ENCODE measurements at regions not wholly inside any gene's neighbourhood (a gene's known extent, or its start where the extent isn't known, plus 50 kb on each side); places are given as distances from the start of the nearest gene placed in this dataset.

GRCh38 chr9:109600142-109600541, 102.0 kb upstream of the PTPN3 start:
- Mint-ChIP-seq H3K27me3 (ENCODE audit: low read depth) (no peaks in the 10 kb centered on the region), H3K4me3 (no peak overlapping the region), H3K4me1 (ENCODE audit: low read depth) (no peaks in the 10 kb centered on the region), H3K36me3 (ENCODE audit: low read depth) (no peaks in the 10 kb centered on the region), H3K27ac (no peak overlapping the region), H3K9me3 (ENCODE audit: insufficient read depth) (no peaks in the 10 kb centered on the region)
- no peak for DNase-seq
- POLR2A ChIA-PET: no interaction called here
- CTCF ChIA-PET: no interaction called here
- ATAC-seq: no peak

DNA sequence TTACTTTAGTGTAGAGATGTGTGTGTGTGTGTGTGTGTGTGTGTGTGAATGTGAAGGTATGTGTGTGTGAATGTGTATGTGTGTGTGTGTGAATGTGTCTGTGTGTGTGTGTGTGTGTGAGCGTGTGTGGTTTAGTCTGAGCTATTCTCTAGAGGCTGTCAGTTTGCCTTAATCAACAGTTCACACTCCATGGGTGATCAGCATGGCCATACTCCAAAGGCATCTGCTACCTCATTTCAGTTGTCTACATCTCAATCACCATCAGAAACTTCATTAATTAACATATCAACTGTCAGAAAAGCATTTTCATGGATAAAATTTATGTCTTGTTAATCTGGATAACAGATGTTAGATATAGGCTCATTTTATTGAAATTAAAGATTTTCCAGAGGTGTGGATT, 103.1 kb upstream of the PTPN3 start:
- no peaks in the 10 kb centered on the region for H3K27me3 Mint-ChIP-seq (ENCODE audit: low read depth)
- H3K36me3 Mint-ChIP-seq (ENCODE audit: low read depth): no peaks in the 10 kb centered on the region
- H3K4me3 Mint-ChIP-seq: no peak overlapping the region
- no peak overlapping the region for H3K27ac Mint-ChIP-seq
- H3K4me1 Mint-ChIP-seq (ENCODE audit: low read depth): no peaks in the 10 kb centered on the region
- CTCF ChIA-PET: no interaction called here
- POLR2A ChIA-PET: interaction anchor here (0.6 kb wide), 1 partner anchor 133 kb away, joined by 3 read pairs; no protein-coding TSS in a partner anchor
- no peak for DNase-seq
- ATAC-seq: no peak
- H3K9me3 Mint-ChIP-seq (ENCODE audit: insufficient read depth): no peaks in the 10 kb centered on the region

- DNase-seq (no peak), ATAC-seq (no peak)
- no peak overlapping the region for H3K27ac Mint-ChIP-seq
- H3K4me3 Mint-ChIP-seq: no peak overlapping the region
- H3K9me3 Mint-ChIP-seq (ENCODE audit: insufficient read depth): no peaks in the 10 kb centered on the region
- CTCF ChIA-PET: interaction anchor here (1.1 kb wide), 1 partner anchor 14 kb away, joined by 3 read pairs; no protein-coding TSS in a partner anchor
- POLR2A ChIA-PET: no interaction called here
- no peaks in the 10 kb centered on the region for H3K4me1 Mint-ChIP-seq (ENCODE audit: low read depth)
- no peaks in the 10 kb centered on the region for H3K27me3 Mint-ChIP-seq (ENCODE audit: low read depth)
- H3K36me3 Mint-ChIP-seq (ENCODE audit: low read depth): no peaks in the 10 kb centered on the region
These were observed 104.9 kb upstream of the PTPN3 start for GRCh38 chr9:109602987-109603386.

DNA sequence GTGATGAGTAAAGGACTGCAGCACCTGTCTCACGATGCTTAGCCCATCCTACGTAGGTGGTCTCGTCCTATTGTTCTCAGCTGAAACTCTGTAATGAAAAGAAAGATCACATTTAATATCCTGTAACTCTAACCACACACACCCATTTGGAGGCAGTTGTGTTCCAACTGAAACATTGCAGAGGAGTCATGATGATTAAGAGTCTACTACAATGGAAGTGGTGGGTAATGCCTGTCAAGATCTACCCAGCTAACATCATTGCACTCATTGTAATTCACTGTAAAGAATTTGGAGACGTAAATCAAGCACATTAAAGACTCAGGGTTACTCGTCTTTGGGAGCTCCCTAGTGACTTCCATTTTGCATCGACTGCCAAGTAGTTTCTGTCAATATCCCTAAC, 106.0 kb upstream of the PTPN3 start:
- Mint-ChIP-seq H3K36me3 (ENCODE audit: low read depth) (no peaks in the 10 kb centered on the region), H3K4me1 (ENCODE audit: low read depth) (no peaks in the 10 kb centered on the region), H3K9me3 (ENCODE audit: insufficient read depth) (no peaks in the 10 kb centered on the region), H3K27ac (no peak overlapping the region), H3K27me3 (ENCODE audit: low read depth) (no peaks in the 10 kb centered on the region), H3K4me3 (no peak overlapping the region)
- CTCF ChIA-PET: no interaction called here
- ATAC-seq: no peak
- DNase-seq: no peak
- POLR2A ChIA-PET: no interaction called here

DNA sequence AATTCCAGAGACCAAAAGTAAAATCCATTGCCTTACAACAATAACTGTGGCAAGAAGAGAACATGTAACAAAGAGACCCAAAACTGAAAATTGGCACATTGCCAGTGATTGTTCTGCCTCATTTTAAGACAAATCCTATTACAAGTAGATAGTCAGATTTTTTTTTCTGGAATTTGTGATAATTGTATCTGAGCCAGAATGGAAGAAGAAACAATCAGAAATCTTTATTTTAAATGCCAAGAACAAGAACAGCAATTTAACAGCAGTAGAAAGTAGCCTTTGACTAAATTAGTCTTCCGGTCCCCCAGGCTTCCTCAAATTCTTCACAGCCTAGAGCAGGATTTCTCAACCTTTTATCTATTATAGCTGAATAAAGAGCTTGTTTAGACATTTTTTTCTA, 106.7 kb upstream of the PTPN3 start:
- no peaks in the 10 kb centered on the region for H3K27me3 Mint-ChIP-seq (ENCODE audit: low read depth)
- H3K4me1 Mint-ChIP-seq (ENCODE audit: low read depth): no peaks in the 10 kb centered on the region
- ChIA-PET CTCF (no interaction called here), POLR2A (no interaction called here)
- H3K4me3 Mint-ChIP-seq: no peak overlapping the region
- no peak overlapping the region for H3K27ac Mint-ChIP-seq
- no peaks in the 10 kb centered on the region for H3K9me3 Mint-ChIP-seq (ENCODE audit: insufficient read depth)
- DNase-seq (no peak), ATAC-seq (no peak)
- H3K36me3 Mint-ChIP-seq (ENCODE audit: low read depth): no peaks in the 10 kb centered on the region

DNA sequence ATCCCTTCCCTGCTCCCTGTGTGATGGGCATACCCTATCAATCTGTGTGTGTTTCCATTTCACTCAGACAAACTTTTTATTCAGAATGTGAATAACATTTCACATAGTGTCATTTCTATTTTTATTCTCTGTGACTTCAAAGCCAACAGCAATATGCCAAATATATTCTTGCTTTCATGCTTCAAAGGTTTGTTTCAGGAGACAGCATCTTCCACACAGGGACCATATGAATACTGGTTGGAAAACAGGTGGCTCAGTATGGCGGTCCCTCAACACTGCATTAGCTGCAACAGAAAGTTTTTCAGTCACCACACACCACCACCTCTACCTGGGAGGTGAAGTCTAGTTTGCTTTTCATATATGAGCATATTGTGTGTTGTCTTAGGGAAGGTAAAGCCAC, 111.0 kb upstream of the PTPN3 start:
- Mint-ChIP-seq H3K4me1 (ENCODE audit: low read depth) (no peaks in the 10 kb centered on the region), H3K9me3 (ENCODE audit: insufficient read depth) (no peaks in the 10 kb centered on the region), H3K4me3 (no peak overlapping the region), H3K36me3 (ENCODE audit: low read depth) (no peaks in the 10 kb centered on the region), H3K27ac (no peak overlapping the region), H3K27me3 (ENCODE audit: low read depth) (no peaks in the 10 kb centered on the region)
- no peak for DNase-seq
- CTCF ChIA-PET: no interaction called here
- POLR2A ChIA-PET: no interaction called here
- ATAC-seq: no peak

GRCh38 chr9:109616571-109617120, 118.5 kb upstream of the PTPN3 start:
- Mint-ChIP-seq H3K4me1 (ENCODE audit: low read depth) (no peaks in the 10 kb centered on the region), H3K4me3 (no peak overlapping the region)
- DNase-seq: no peak

GRCh38 chr9:109619310-109619709, 121.2 kb upstream of the PTPN3 start:
- H3K9me3 Mint-ChIP-seq (ENCODE audit: insufficient read depth): no peaks in the 10 kb centered on the region
- H3K27ac Mint-ChIP-seq: no peak overlapping the region
- DNase-seq (no peak), ATAC-seq (no peak)
- ChIA-PET CTCF (no interaction called here), POLR2A (no interaction called here)
- no peaks in the 10 kb centered on the region for H3K4me1 Mint-ChIP-seq (ENCODE audit: low read depth)
- H3K4me3 Mint-ChIP-seq: no peak overlapping the region
- H3K36me3 Mint-ChIP-seq (ENCODE audit: low read depth): no peaks in the 10 kb centered on the region
- no peaks in the 10 kb centered on the region for H3K27me3 Mint-ChIP-seq (ENCODE audit: low read depth)

More at GRCh38 chr9:109616571-109617120, 118.5 kb upstream of the PTPN3 start:
- ChIA-PET POLR2A (no interaction called here), CTCF (no interaction called here)
- no peaks in the 10 kb centered on the region for H3K27me3 Mint-ChIP-seq (ENCODE audit: low read depth)
- H3K36me3 Mint-ChIP-seq (ENCODE audit: low read depth): no peaks in the 10 kb centered on the region
- no peak overlapping the region for H3K27ac Mint-ChIP-seq
- ATAC-seq: no peak
- no peaks in the 10 kb centered on the region for H3K9me3 Mint-ChIP-seq (ENCODE audit: insufficient read depth)

- Mint-ChIP-seq H3K9me3 (ENCODE audit: insufficient read depth) (no peaks in the 10 kb centered on the region), H3K36me3 (ENCODE audit: low read depth) (no peaks in the 10 kb centered on the region), H3K4me3 (no peak overlapping the region), H3K4me1 (ENCODE audit: low read depth) (no peaks in the 10 kb centered on the region), H3K27me3 (ENCODE audit: low read depth) (peaks cover 3% of the 10 kb centered on the region), H3K27ac (no peak overlapping the region)
- CTCF ChIA-PET: no interaction called here
- DNase-seq (no peak), ATAC-seq (no peak)
- POLR2A ChIA-PET: no interaction called here
These were observed 126.0 kb upstream of the PTPN3 start for GRCh38 chr9:109624143-109624542.

DNA sequence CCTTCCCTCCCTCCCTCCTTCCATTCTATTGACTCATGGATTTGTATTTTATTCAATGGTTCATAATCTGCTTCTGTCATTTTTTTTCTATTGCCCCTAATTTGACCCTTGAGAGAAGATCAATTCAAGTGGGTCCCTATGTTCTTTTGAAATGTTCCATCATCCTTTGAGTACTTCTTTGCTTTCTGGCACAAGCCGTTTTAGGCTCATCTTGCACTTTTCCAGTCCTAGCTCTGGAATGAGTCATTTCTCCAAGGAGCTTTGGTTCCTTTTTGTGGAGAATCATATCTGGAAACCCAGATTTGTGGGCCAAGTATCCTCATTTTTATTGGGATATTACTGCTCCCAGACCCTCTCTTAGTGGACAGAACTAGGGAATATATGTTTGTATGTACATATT, 126.8 kb upstream of the PTPN3 start:
- ChIA-PET CTCF (no interaction called here), POLR2A (no interaction called here)
- ATAC-seq (no peak), DNase-seq (no peak)
- no peak overlapping the region for H3K4me3 Mint-ChIP-seq
- no peaks in the 10 kb centered on the region for H3K36me3 Mint-ChIP-seq (ENCODE audit: low read depth)
- no peak overlapping the region for H3K27ac Mint-ChIP-seq
- H3K9me3 Mint-ChIP-seq (ENCODE audit: insufficient read depth): no peaks in the 10 kb centered on the region
- H3K27me3 Mint-ChIP-seq (ENCODE audit: low read depth): peaks cover 3% of the 10 kb centered on the region
- H3K4me1 Mint-ChIP-seq (ENCODE audit: low read depth): no peaks in the 10 kb centered on the region

DNA sequence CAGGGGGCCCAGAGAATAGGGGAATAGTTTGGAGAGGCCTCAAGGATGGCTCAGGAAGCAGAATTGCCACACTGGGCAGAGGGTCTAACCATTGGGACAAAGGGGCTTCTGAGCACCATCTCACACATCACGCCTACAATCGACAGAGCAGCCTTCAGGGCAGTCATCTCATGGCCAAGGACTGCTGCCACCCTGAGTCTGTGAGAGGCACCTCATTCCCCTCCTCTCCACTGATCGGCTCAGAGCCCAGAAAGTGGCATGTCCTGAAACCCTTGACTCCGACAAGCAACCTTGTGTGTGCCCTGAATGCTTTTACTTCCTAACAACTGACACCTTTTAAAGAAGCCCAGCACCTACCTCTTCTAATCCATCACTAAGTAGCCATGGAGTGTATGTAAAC, 128.9 kb upstream of the PTPN3 start:
- H3K9me3 Mint-ChIP-seq (ENCODE audit: insufficient read depth): no peaks in the 10 kb centered on the region
- ATAC-seq (no peak), DNase-seq (no peak)
- ChIA-PET CTCF (no interaction called here), POLR2A (no interaction called here)
- H3K4me3 Mint-ChIP-seq: no peak overlapping the region
- H3K27me3 Mint-ChIP-seq (ENCODE audit: low read depth): peaks cover 3% of the 10 kb centered on the region
- H3K36me3 Mint-ChIP-seq (ENCODE audit: low read depth): no peaks in the 10 kb centered on the region
- no peak overlapping the region for H3K27ac Mint-ChIP-seq
- no peaks in the 10 kb centered on the region for H3K4me1 Mint-ChIP-seq (ENCODE audit: low read depth)

DNA sequence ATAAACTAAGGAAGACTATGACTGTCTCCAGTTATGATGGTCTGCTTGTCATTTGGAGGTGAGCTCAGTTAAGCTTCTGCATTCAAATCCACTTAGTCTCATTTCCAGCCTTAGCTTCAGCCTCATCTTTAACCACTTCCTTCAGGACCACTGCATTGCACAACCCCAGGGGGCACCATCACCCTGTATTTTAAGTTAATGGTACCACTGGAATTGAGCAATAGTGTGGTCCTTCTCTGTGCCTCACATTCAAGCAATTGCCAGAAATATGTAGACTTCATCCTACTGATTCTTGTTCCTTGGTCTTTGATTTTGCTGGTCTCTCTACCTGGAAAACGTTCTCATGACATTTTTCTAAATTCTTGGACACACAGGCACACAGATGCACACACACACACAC, 131.5 kb upstream of the PTPN3 start:
- CTCF ChIA-PET: no interaction called here
- ATAC-seq (no peak), DNase-seq (no peak)
- H3K4me1 Mint-ChIP-seq (ENCODE audit: low read depth): no peaks in the 10 kb centered on the region
- POLR2A ChIA-PET: no interaction called here
- no peaks in the 10 kb centered on the region for H3K9me3 Mint-ChIP-seq (ENCODE audit: insufficient read depth)
- no peak overlapping the region for H3K4me3 Mint-ChIP-seq
- peaks cover 3% of the 10 kb centered on the region for H3K27me3 Mint-ChIP-seq (ENCODE audit: low read depth)
- no peaks in the 10 kb centered on the region for H3K36me3 Mint-ChIP-seq (ENCODE audit: low read depth)
- no peak overlapping the region for H3K27ac Mint-ChIP-seq

GRCh38 chr9:109632817-109633216, 134.7 kb upstream of the PTPN3 start:
- POLR2A ChIA-PET: no interaction called here
- no peaks in the 10 kb centered on the region for H3K36me3 Mint-ChIP-seq (ENCODE audit: low read depth)
- ATAC-seq: no peak
- no peak overlapping the region for H3K27ac Mint-ChIP-seq
- DNase-seq: no peak
- no peak overlapping the region for H3K4me3 Mint-ChIP-seq
- no peaks in the 10 kb centered on the region for H3K4me1 Mint-ChIP-seq (ENCODE audit: low read depth)
- H3K27me3 Mint-ChIP-seq (ENCODE audit: low read depth): no peaks in the 10 kb centered on the region
- CTCF ChIA-PET: no interaction called here
- H3K9me3 Mint-ChIP-seq (ENCODE audit: insufficient read depth): no peaks in the 10 kb centered on the region

Data from activated CD8-positive, alpha-beta T cell treated with anti-CD3 and anti-CD28 coated beads, Interleukin-2, amount 10 ng/mL, durations not matched to agents 7 days and 5 days (primary cell).